ENCODE measurements at regions not wholly inside any gene's neighbourhood (a gene's known extent, or its start where the extent isn't known, plus 50 kb on each side); places are given as distances from the start of the nearest gene placed in this dataset.

DNA sequence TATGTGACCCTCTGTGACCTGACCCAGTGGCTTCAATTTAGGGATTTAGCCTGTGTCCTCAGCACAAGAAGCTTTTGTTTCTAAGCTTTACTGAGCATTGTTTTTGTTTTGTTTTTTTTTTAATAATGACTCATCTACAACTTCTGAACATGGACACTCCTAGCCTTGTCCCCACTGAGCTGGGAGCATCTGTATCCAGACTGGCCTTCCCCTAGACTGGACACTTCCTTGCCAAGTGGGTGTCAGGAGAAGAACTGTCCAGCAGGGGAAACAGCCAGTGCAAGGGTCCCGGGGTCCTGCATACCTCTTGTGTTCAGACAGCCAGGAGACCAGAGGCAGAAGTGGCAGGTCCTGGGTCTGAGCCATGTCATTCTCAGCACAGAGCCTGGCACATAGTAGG lies 108.6 kb downstream of the TMEM130 start:
- ATAC-seq (ENCODE audit: low read depth): no peak
- ChIA-PET CTCF (no interaction called here), POLR2A (no interaction called here)
- H3K79me2 ChIP-seq (ENCODE audit: control insufficient read depth, insufficient read depth, low read length): no peaks in the 10 kb centered on the region
- TF ChIP-seq CTCF (IDR thresholded peaks at IDR 0.05) (no peak), EZH2 (IDR thresholded peaks at IDR 0.05; ENCODE audit: borderline replicate concordance, insufficient read depth, low read depth, low read length, poor library complexity, severe bottlenecking) (no peak)
- H3K9me3 ChIP-seq (ENCODE audit: control extremely low read depth in 1 of 3, control insufficient read depth in 2 of 3, insufficient read depth in 1 of 3, low read length in 2 of 3): peaks cover 0 to 7% (median 0%) of the 10 kb centered on the region in 3 donors
- peaks cover 26% of the 10 kb centered on the region for H3K27me3 Mint-ChIP-seq
- H4K20me1 ChIP-seq (ENCODE audit: control insufficient read depth, insufficient read depth, low read length, poor library complexity, severe bottlenecking): no peaks in the 10 kb centered on the region
- intact Hi-C loops (cut with micrococcal nuclease): no loop called here
- H3K4me3 ChIP-seq (ENCODE audit: control extremely low read depth in 1 of 5, extremely low read depth in 1 of 5, insufficient read depth in 1 of 5, low read depth in 2 of 5, low read length in 4 of 5): no peak overlapping the region
- no peaks in the 10 kb centered on the region for H3K36me3 ChIP-seq (replicated peaks in 1 of 2; ENCODE audit: control extremely low read depth in 1 of 2, control insufficient read depth in 1 of 2, extremely low read depth in 1 of 2, insufficient read depth in 2 of 2, low read length in 1 of 2)
- no peak overlapping the region for H3K4me2 ChIP-seq (replicated peaks; ENCODE audit: low read depth, low read length, poor library complexity, severe bottlenecking)
- DNase-seq: no peak
- no peak overlapping the region for H3K9ac ChIP-seq (ENCODE audit: low read length)
- H3K4me3 Mint-ChIP-seq: no peak overlapping the region
- no peak overlapping the region for H3K27ac Mint-ChIP-seq
- H3K27ac ChIP-seq (ENCODE audit: low read length in 2 of 2): no peak overlapping the region
- H3K27me3 ChIP-seq (replicated peaks in 1 of 4; ENCODE audit: control extremely low read depth in 1 of 4, control insufficient read depth in 3 of 4, insufficient read depth in 4 of 4, low read length in 3 of 4): peaks cover 0 to 3% (median 1%) of the 10 kb centered on the region in 4 experiments
- H2AFZ ChIP-seq (ENCODE audit: insufficient read depth, low read depth, low read length, poor library complexity, severe bottlenecking): no peak overlapping the region
- H3K9me3 Mint-ChIP-seq (ENCODE audit: insufficient read depth): no peaks in the 10 kb centered on the region
- no peaks in the 10 kb centered on the region for H3K4me1 ChIP-seq (ENCODE audit: control insufficient read depth in 2 of 2, insufficient read depth in 2 of 2, low read length in 2 of 2)
- WGBS (ENCODE audit: insufficient coverage): 94% methylated on average over 1 of the region's 1 CpG
- H3K4me1 Mint-ChIP-seq: no peaks in the 10 kb centered on the region

DNA sequence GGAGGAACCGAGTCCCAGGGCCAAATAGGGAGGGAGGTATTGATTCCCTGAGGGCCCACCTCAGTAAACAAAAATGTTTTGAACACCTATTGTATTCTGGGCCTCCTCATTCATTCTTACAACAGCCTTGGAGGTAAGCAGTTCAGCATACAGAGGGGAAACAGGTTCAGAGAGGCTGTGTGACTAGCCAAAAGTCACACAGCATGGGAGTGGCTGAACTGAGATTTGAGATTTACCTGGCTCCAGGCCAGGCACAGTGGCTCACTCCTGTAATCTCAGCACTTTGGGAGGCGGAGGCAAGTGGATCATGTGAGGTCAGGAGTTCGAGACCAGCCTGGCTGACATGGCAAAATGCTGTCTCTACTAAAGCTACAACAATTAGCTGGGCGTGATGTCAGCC lies 107.2 kb downstream of the TMEM130 start:
- H3K4me1 ChIP-seq (ENCODE audit: control insufficient read depth in 2 of 2, insufficient read depth in 2 of 2, low read length in 2 of 2): no peaks in the 10 kb centered on the region
- H4K20me1 ChIP-seq (ENCODE audit: control insufficient read depth, insufficient read depth, low read length, poor library complexity, severe bottlenecking): no peaks in the 10 kb centered on the region
- 38% methylated on average over 2 of the region's 4 CpGs for WGBS (ENCODE audit: insufficient coverage)
- no peak overlapping the region for H3K4me3 ChIP-seq (ENCODE audit: control extremely low read depth in 1 of 5, extremely low read depth in 1 of 5, insufficient read depth in 1 of 5, low read depth in 2 of 5, low read length in 4 of 5)
- no peak overlapping the region for H3K9ac ChIP-seq (ENCODE audit: low read length)
- H3K27ac ChIP-seq (ENCODE audit: low read length in 2 of 2): no peak overlapping the region
- Mint-ChIP-seq H3K4me3 (no peak overlapping the region), H3K9me3 (ENCODE audit: insufficient read depth) (no peaks in the 10 kb centered on the region), H3K27ac (no peak overlapping the region), H3K4me1 (no peaks in the 10 kb centered on the region), H3K27me3 (peaks cover 24% of the 10 kb centered on the region)
- intact Hi-C loops (cut with micrococcal nuclease): no loop called here
- peaks cover 0 to 3% (median 1%) of the 10 kb centered on the region in 4 experiments for H3K27me3 ChIP-seq (replicated peaks in 1 of 4; ENCODE audit: control extremely low read depth in 1 of 4, control insufficient read depth in 3 of 4, insufficient read depth in 4 of 4, low read length in 3 of 4)
- H2AFZ ChIP-seq (ENCODE audit: insufficient read depth, low read depth, low read length, poor library complexity, severe bottlenecking): no peak overlapping the region
- no peak overlapping the region for H3K4me2 ChIP-seq (replicated peaks; ENCODE audit: low read depth, low read length, poor library complexity, severe bottlenecking)
- DNase-seq (no peak), ATAC-seq (ENCODE audit: low read depth) (no peak)
- H3K79me2 ChIP-seq (ENCODE audit: control insufficient read depth, insufficient read depth, low read length): no peaks in the 10 kb centered on the region
- ChIA-PET CTCF (no interaction called here), POLR2A (no interaction called here)
- TF ChIP-seq CTCF (IDR thresholded peaks at IDR 0.05): no peak
- TF ChIP-seq EZH2 (IDR thresholded peaks at IDR 0.05; ENCODE audit: borderline replicate concordance, insufficient read depth, low read depth, low read length, poor library complexity, severe bottlenecking): no peak
- H3K36me3 ChIP-seq (replicated peaks in 1 of 2; ENCODE audit: control extremely low read depth in 1 of 2, control insufficient read depth in 1 of 2, extremely low read depth in 1 of 2, insufficient read depth in 2 of 2, low read length in 1 of 2): no peaks in the 10 kb centered on the region
- peaks cover 0 to 3% (median 0%) of the 10 kb centered on the region in 3 donors for H3K9me3 ChIP-seq (ENCODE audit: control extremely low read depth in 1 of 3, control insufficient read depth in 2 of 3, insufficient read depth in 1 of 3, low read length in 2 of 3)
